Mesendoderm (in vitro differentiated cells): ENCODE measurements at regions not wholly inside any gene's neighbourhood (a gene's known extent, or its start where the extent isn't known, plus 50 kb on each side); places are given as distances from the start of the nearest gene placed in this dataset.

ENCODE experiments used
- DNase-seq: peaks from one replicate; pipeline ENCODE4 v3.0.0; 2013
- H2AK5ac ChIP-seq: 2 replicates; pipeline ENCODE4 v1.6.1; 2013; ENCODE audit warnings: low read length, inconsistent platforms
- H2BK120ac ChIP-seq: 2 replicates; pipeline ENCODE4 v1.6.1; 2013; ENCODE audit warnings: low read depth, mild to moderate bottlenecking, low read length, moderate library complexity, mixed read lengths
- H2BK15ac ChIP-seq: replicated peaks from 2 replicates; pipeline ENCODE4 v1.6.1; 2013; ENCODE audit warnings: low read depth, mild to moderate bottlenecking, moderate library complexity
- H2BK5ac ChIP-seq: 2 replicates; pipeline ENCODE4 v1.6.1; 2013; ENCODE audit warnings: low read length, inconsistent platforms
- H3K18ac ChIP-seq: 2 replicates; pipeline ENCODE4 v1.6.1; 2013; ENCODE audit warnings: mild to moderate bottlenecking, low read length, mixed read lengths
- H3K23ac ChIP-seq: one replicate; pipeline ENCODE4 v1.6.1; 2013; ENCODE audit warnings: low read length
- H3K27ac ChIP-seq: 2 replicates; pipeline ENCODE4 v1.5.1; 2013; ENCODE audit warnings: low read depth, mild to moderate bottlenecking, inconsistent platforms, low read length, moderate library complexity
- H3K27me3 ChIP-seq: 2 replicates; pipeline ENCODE4 v1.6.1; 2013; ENCODE audit warnings: low read length, control low read depth, mild to moderate bottlenecking, inconsistent platforms; ENCODE audit not compliant: insufficient read depth, poor library complexity
- H3K36me3 ChIP-seq: 2 replicates; pipeline ENCODE4 v1.6.1; 2013; ENCODE audit warnings: low read length, inconsistent platforms; ENCODE audit not compliant: control insufficient read depth, insufficient read depth
- H3K4ac ChIP-seq: one replicate; pipeline ENCODE4 v1.6.1; 2013; ENCODE audit warnings: low read depth, mild to moderate bottlenecking, low read length, moderate library complexity
- H3K4me1 ChIP-seq: 2 replicates; pipeline ENCODE4 v1.6.1; 2013; ENCODE audit warnings: low read depth, low read length, inconsistent platforms; ENCODE audit not compliant: control insufficient read depth
- H3K4me2 ChIP-seq: 2 replicates; pipeline ENCODE4 v1.6.1; 2013; ENCODE audit warnings: low read length
- H3K4me3 ChIP-seq: 2 replicates; pipeline ENCODE4 v1.5.1; 2013; ENCODE audit warnings: mild to moderate bottlenecking, low read length
- H3K56ac ChIP-seq: one replicate; pipeline ENCODE4 v1.6.1; 2013; ENCODE audit warnings: low read length
- H3K79me1 ChIP-seq: 2 replicates; pipeline ENCODE4 v1.6.1; 2013; ENCODE audit warnings: low read length, inconsistent platforms
- H3K79me2 ChIP-seq: 2 replicates; pipeline ENCODE4 v1.6.1; 2013; ENCODE audit warnings: mild to moderate bottlenecking, low read length; ENCODE audit not compliant: control insufficient read depth, insufficient read depth
- H3K9ac ChIP-seq: 2 replicates; pipeline ENCODE4 v1.6.1; 2013; ENCODE audit warnings: low read length, inconsistent platforms
- H4K5ac ChIP-seq: one replicate; pipeline ENCODE4 v1.6.1; 2013; ENCODE audit warnings: low read length
- H4K8ac ChIP-seq: one replicate; pipeline ENCODE4 v1.6.1; 2013; ENCODE audit warnings: low read depth, mild to moderate bottlenecking, control low read depth, low read length, moderate library complexity
- WGBS: extraction: QIAGEN DNeasy Blood & Tissue Kit; methylation state at CpG from one replicate; pipeline ENCODE4 v1.1.7; 2013; ENCODE audit warnings: low lambda C conversion rate, missing lambda C conversion rate; ENCODE audit not compliant: insufficient coverage; ENCODE audit errors: extremely low coverage; 5-methylcytosine and 5-hydroxymethylcytosine counted together

DNA sequence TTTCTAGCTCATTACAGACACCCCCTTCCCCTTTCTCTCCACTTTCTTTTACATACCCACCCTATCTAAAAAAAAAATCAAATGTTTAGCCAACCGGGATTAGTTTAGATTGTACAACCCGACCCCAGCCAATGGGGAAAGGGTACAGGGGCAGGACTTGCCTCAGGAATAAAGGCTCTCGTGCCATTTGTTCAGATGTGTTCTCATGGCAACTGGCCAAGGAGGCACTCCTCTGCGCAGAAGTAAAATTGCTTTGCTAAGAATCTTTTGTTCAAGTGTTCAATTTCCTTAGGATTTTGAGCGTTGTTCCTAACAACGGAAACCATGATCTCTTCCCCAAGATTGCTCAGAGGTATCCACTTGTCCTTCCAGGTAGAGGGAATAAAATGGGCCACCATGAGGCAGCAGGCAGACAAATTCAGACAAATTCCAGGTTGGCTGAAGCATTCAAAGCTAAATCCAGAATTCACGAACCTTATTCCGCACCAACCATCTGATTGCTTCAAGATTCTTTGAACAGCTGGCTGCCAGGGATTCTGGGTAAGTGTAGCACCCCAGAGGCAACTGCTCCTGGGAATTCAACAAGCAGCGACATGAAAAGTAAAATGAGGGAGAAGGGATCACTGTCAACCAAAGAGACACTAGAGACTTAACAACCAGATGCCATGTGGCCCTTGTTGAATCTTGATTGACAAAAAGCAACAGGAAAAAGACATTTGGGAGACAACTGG, 431.8 kb downstream of the PREX1 start:
- Histone ChIP-seq H2BK120ac (no peak overlapping the region), H3K27me3 (no peaks in the 10 kb centered on the region), H4K5ac (no peak overlapping the region), H3K27ac (no peak overlapping the region), H3K79me1 (no peaks in the 10 kb centered on the region), H3K4me2 (no peak overlapping the region), H3K79me2 (no peaks in the 10 kb centered on the region), H3K9ac (no peak overlapping the region), H2AK5ac (no peak overlapping the region), H3K4me1 (no peaks in the 10 kb centered on the region), H3K18ac (no peak overlapping the region), H3K23ac (no peak overlapping the region), H2BK15ac (no peak overlapping the region), H3K36me3 (no peaks in the 10 kb centered on the region), H4K8ac (no peak overlapping the region), H2BK5ac (no peak overlapping the region), H3K4ac (no peak overlapping the region), H3K4me3 (no peak overlapping the region), H3K56ac (no peak overlapping the region)
- no peak for DNase-seq
- WGBS: no CpG with 5 or more reads among the region's 9 CpGs

DNA sequence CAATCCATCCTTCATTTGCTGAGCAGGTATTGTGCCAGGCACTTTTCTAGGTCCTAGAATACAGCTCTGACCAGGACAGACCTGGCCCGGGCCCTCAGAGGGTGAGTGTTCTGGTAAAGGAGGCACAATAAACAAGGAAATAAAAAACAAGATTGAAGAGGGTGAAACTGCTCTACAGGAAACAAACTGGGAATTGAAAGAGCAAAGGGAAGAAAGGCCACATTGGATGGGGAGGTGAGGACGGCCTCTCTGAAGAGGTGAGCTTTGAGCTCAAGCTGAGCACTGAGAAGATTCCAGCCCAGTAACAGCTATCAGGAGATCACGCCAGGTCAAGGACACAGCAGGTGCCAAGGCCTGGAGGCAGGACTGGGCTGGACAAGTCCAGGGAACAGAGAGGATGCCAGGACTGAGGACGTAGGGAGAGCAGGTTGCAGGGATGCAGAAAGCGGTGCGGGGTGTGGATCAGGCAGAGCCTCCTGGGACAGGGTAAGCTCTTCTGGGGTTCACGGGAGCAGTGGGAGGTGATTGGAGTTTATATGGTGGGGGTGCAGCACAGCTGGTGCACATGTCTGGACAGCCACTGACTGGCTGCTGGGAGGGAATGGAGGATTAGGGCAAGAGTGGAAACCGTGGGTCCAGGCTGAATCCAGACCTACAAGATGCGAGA, 433.3 kb downstream of the PREX1 start:
- H3K56ac ChIP-seq: no peak overlapping the region
- no peak for DNase-seq
- no peak overlapping the region for H3K23ac ChIP-seq
- no peak overlapping the region for H2BK120ac ChIP-seq
- no peaks in the 10 kb centered on the region for H3K79me1 ChIP-seq
- H2BK15ac ChIP-seq: no peak overlapping the region
- H3K4ac ChIP-seq: no peak overlapping the region
- no peak overlapping the region for H3K4me3 ChIP-seq
- no peaks in the 10 kb centered on the region for H3K36me3 ChIP-seq
- H3K4me1 ChIP-seq: no peaks in the 10 kb centered on the region
- H3K18ac ChIP-seq: no peak overlapping the region
- no peaks in the 10 kb centered on the region for H3K27me3 ChIP-seq
- no peak overlapping the region for H3K27ac ChIP-seq
- H4K8ac ChIP-seq: no peak overlapping the region
- no peak overlapping the region for H3K9ac ChIP-seq
- H2AK5ac ChIP-seq: no peak overlapping the region
- no CpG with 5 or more reads among the region's 9 CpGs for WGBS
- no peak overlapping the region for H2BK5ac ChIP-seq
- no peaks in the 10 kb centered on the region for H3K79me2 ChIP-seq
- H4K5ac ChIP-seq: no peak overlapping the region
- no peak overlapping the region for H3K4me2 ChIP-seq

DNA sequence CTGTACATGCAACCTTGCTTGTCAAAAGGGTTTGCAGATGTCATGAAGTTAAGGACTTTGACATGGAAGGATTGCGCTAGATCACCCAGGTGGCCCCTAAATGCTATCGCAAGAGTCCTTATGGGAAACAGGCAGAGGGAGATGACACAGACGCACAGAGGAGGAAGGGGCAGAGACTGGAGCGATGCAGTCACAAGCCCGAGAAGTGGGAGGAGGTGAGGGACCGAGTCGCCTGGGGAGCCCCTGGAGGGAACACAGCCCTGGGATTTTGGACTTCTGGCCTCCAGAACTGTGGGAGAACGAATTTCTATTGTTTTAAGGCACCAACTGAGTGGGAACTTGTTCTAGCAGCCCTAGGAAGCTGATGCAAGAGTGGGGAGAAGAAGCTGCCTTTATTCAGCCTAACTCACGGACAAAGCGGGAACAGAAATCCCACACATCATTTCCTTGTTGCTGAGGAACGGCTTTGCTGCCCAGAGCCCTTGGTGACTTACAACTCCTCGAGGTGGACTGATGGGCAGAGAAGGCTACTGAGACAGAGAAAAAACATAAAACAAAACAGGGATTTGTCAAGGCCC, 434.0 kb downstream of the PREX1 start:
- no peak overlapping the region for H4K5ac ChIP-seq
- H3K36me3 ChIP-seq: no peaks in the 10 kb centered on the region
- no peak overlapping the region for H3K27ac ChIP-seq
- no peak overlapping the region for H3K18ac ChIP-seq
- no peak overlapping the region for H2BK120ac ChIP-seq
- no peak overlapping the region for H3K4ac ChIP-seq
- H2AK5ac ChIP-seq: no peak overlapping the region
- WGBS: no CpG with 5 or more reads among the region's 12 CpGs
- no peak overlapping the region for H2BK5ac ChIP-seq
- H3K56ac ChIP-seq: no peak overlapping the region
- H2BK15ac ChIP-seq: no peak overlapping the region
- H4K8ac ChIP-seq: no peak overlapping the region
- H3K4me1 ChIP-seq: no peaks in the 10 kb centered on the region
- no peak overlapping the region for H3K9ac ChIP-seq
- no peaks in the 10 kb centered on the region for H3K79me1 ChIP-seq
- no peak overlapping the region for H3K4me2 ChIP-seq
- no peak overlapping the region for H3K23ac ChIP-seq
- no peak overlapping the region for H3K4me3 ChIP-seq
- H3K27me3 ChIP-seq: no peaks in the 10 kb centered on the region
- DNase-seq: no peak
- no peaks in the 10 kb centered on the region for H3K79me2 ChIP-seq

DNA sequence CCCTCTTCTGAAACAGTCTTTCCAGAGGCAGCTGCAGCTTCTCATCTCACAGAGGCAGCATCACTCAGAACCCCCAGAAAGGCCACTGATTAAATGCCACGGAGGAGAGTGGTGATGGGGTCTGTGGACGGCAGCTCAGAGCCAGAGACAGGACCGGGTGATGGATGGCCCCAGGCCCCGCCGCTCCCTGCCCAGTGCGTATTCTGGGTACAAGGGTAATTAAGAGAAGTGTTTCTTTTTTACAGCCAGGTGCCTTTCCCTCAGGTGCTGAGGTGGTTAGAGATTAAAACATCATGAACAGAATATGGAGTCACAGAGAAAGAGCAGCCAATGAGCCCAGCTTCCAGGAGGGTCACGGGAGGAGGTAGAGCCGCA, 434.5 kb downstream of the PREX1 start:
- Histone ChIP-seq H3K79me1 (no peaks in the 10 kb centered on the region), H3K9ac (no peak overlapping the region), H3K79me2 (no peaks in the 10 kb centered on the region), H3K4me1 (no peaks in the 10 kb centered on the region), H3K23ac (no peak overlapping the region), H3K4me3 (no peak overlapping the region), H3K4me2 (no peak overlapping the region), H2BK5ac (no peak overlapping the region), H4K5ac (no peak overlapping the region), H3K36me3 (no peaks in the 10 kb centered on the region), H2BK120ac (no peak overlapping the region), H4K8ac (no peak overlapping the region), H3K4ac (no peak overlapping the region), H3K56ac (no peak overlapping the region), H2BK15ac (no peak overlapping the region), H3K18ac (no peak overlapping the region), H2AK5ac (no peak overlapping the region), H3K27me3 (no peaks in the 10 kb centered on the region), H3K27ac (no peak overlapping the region)
- DNase-seq: no peak
- no CpG with 5 or more reads among the region's 8 CpGs for WGBS

- no peaks in the 10 kb centered on the region for H3K27me3 ChIP-seq
- no peaks in the 10 kb centered on the region for H3K36me3 ChIP-seq
- H3K27ac ChIP-seq: no peak overlapping the region
- H3K23ac ChIP-seq: no peak overlapping the region
- H2BK5ac ChIP-seq: no peak overlapping the region
- H2BK15ac ChIP-seq: no peak overlapping the region
- no peak overlapping the region for H4K8ac ChIP-seq
- no peaks in the 10 kb centered on the region for H3K4me1 ChIP-seq
- H2BK120ac ChIP-seq: no peak overlapping the region
- no peak overlapping the region for H3K9ac ChIP-seq
- no peak overlapping the region for H3K56ac ChIP-seq
- no peak overlapping the region for H3K18ac ChIP-seq
- WGBS: no CpG with 5 or more reads among the region's 13 CpGs
- H3K4me2 ChIP-seq: no peak overlapping the region
- no peaks in the 10 kb centered on the region for H3K79me2 ChIP-seq
- no peak overlapping the region for H2AK5ac ChIP-seq
- DNase-seq: no peak
- H3K4ac ChIP-seq: no peak overlapping the region
- no peak overlapping the region for H3K4me3 ChIP-seq
- no peak overlapping the region for H4K5ac ChIP-seq
- H3K79me1 ChIP-seq: no peaks in the 10 kb centered on the region
These were observed 435.1 kb downstream of the PREX1 start for GRCh38 chr20:48392407-48393310.
